GM12878 (cell line): ENCODE measurements at regions not wholly inside any gene's neighbourhood (a gene's known extent, or its start where the extent isn't known, plus 50 kb on each side); places are given as distances from the start of the nearest gene placed in this dataset.

ENCODE experiments used
- ATAC-seq: fragments of 200-7000 bp; cut with Tn5 transposase; 3 replicates; pipeline ENCODE4 v1.9.1; 2020; ENCODE audit warnings: mild to moderate bottlenecking, moderate library complexity
- BruUV-seq: library from RNA; stranded (reverse); fragments of 400-500 nt; replicated peaks from 2 replicates; lab custom pipeline; 2021; lab: Mats Ljungman, UMichigan
- CTCF ChIA-PET: fragments of 300-600 bp; sonication (Branson Sonifier 250); formaldehyde crosslinking; extraction: SDS; loops from one replicate; lab custom pipeline; 2021; ENCODE audit warnings: inconsistent platforms; lab: Yijun Ruan, JAX
- POLR2A ChIA-PET: fragments of 350-600 bp; formaldehyde crosslinking; extraction: SDS; loops from one replicate; lab custom pipeline; 2021; ENCODE audit warnings: inconsistent platforms; lab: Charles Lee
- RAD21 ChIA-PET: fragments of 300-600 bp; sonication (Branson Sonifier 250); formaldehyde crosslinking; loops from one replicate; lab custom pipeline; 2023; ENCODE audit warnings: antibody characterized with exemption; ENCODE audit not compliant: unreplicated experiment; lab: Charles Lee
- SMC1A ChIA-PET: fragments of 300-600 bp; sonication (Branson Sonifier 250); formaldehyde crosslinking; loops from one replicate; lab custom pipeline; 2023; ENCODE audit not compliant: unreplicated experiment, uncharacterized antibody; lab: Charles Lee
- DNase-seq: peaks from one replicate; pipeline ENCODE4 v3.0.0-alpha.2; 2011; ENCODE audit warnings: low read depth, low spot score
- FAIRE-seq: peaks from 3 replicates; lab custom pipeline; 2011; peaks lifted over from hg19 to GRCh38; lab: Jason Lieb, UNC
- H2AFZ ChIP-seq: 2 replicates; pipeline ENCODE4 v1.6.0; 2011; ENCODE audit warnings: low read depth, low read length, control low read depth; ENCODE audit not compliant: control insufficient read depth
- H3K27ac ChIP-seq: 2 replicates; pipeline ENCODE4 v1.5.1; 2011; ENCODE audit warnings: control low read depth; ENCODE audit not compliant: control insufficient read depth, insufficient read depth
- H3K27me3 ChIP-seq, 2 experiments: replicated peaks in 1 of 2; 2 replicates each; pipeline versions ENCODE4 v1.6.0 to v1.6.1; 2011; ENCODE audit warnings: low read length in 1 of 2; ENCODE audit not compliant: control insufficient read depth in 2 of 2, insufficient read depth in 2 of 2
- H3K36me3 ChIP-seq, 2 experiments: 2 replicates each; pipeline ENCODE4 v1.5.1; 2011; ENCODE audit warnings: low read length in 1 of 2; ENCODE audit not compliant: control insufficient read depth in 2 of 2, insufficient read depth in 2 of 2
- H3K4me1 ChIP-seq: 2 replicates; pipeline ENCODE4 v1.6.1; 2011; ENCODE audit warnings: mild to moderate bottlenecking, low read length, moderate library complexity, mixed read lengths; ENCODE audit not compliant: control insufficient read depth, insufficient read depth
- H3K4me2 ChIP-seq: 2 replicates; pipeline ENCODE4 v1.6.0; 2011; ENCODE audit warnings: control low read depth; ENCODE audit not compliant: control insufficient read depth, insufficient read depth
- H3K4me3 ChIP-seq: fragments of 200-600 bp; sonication (generic); 2 replicates; pipeline ENCODE4 v1.5.1; 2016
- H3K79me2 ChIP-seq: 2 replicates; pipeline ENCODE4 v1.6.0; 2011; ENCODE audit warnings: low read length; ENCODE audit not compliant: control insufficient read depth, insufficient read depth
- H3K9ac ChIP-seq: 2 replicates; pipeline ENCODE4 v1.8.0; 2011; ENCODE audit warnings: low read length, control low read depth, mixed read lengths; ENCODE audit not compliant: control insufficient read depth, insufficient read depth
- H3K9me3 ChIP-seq: replicated peaks from 3 replicates; pipeline ENCODE4 v1.5.1; 2011; ENCODE audit warnings: mild to moderate bottlenecking, low read length; ENCODE audit not compliant: control insufficient read depth, insufficient read depth
- H4K20me1 ChIP-seq: 2 replicates; pipeline ENCODE4 v1.6.0; 2011; ENCODE audit not compliant: control insufficient read depth, insufficient read depth
- NFYB ChIP-seq: IDR thresholded peaks from 2 replicates; pipeline ENCODE4 v1.6.1; 2011; ENCODE audit warnings: low read depth, mild to moderate bottlenecking, low read length, improper control_type of control experiment, moderate library complexity; ENCODE audit not compliant: insufficient read depth
- PAX5 ChIP-seq: IDR thresholded peaks from 2 replicates; pipeline ENCODE4 v1.6.1; 2011; ENCODE audit warnings: low read depth, low read length, borderline replicate concordance
- POLR2A ChIP-seq: IDR thresholded peaks from 2 replicates; pipeline ENCODE4 v1.6.1; 2011; ENCODE audit warnings: low read depth, mild to moderate bottlenecking, low read length
- RUNX3 ChIP-seq: IDR thresholded peaks from 2 replicates; pipeline ENCODE4 v1.6.1; 2012; ENCODE audit warnings: low read length, inconsistent platforms
- TBL1XR1 ChIP-seq: IDR thresholded peaks from 2 replicates; pipeline ENCODE4 v1.6.1; 2012; ENCODE audit warnings: low read depth, low read length, improper control_type of control experiment
- TCF12 ChIP-seq: IDR thresholded peaks from 2 replicates; pipeline ENCODE4 v1.6.1; 2011; ENCODE audit warnings: low read depth, mild to moderate bottlenecking, low read length
- WGBS: methylation state at CpG from one replicate; pipeline ENCODE4 v1.1.6; 2016; ENCODE audit warnings: low lambda C conversion rate; ENCODE audit not compliant: insufficient replicate concordance, insufficient coverage; ENCODE audit errors: missing lambda C conversion rate; 5-methylcytosine and 5-hydroxymethylcytosine counted together
- in situ Hi-C: fragments of 300-500 bp; cut with MboI; formaldehyde crosslinking; loops from 9 replicates; pipeline ENCODE4 v1.14.3; 2018; ENCODE audit warnings: mixed read lengths
- intact Hi-C: fragments of 100-400 bp; cut with micrococcal nuclease; formaldehyde crosslinking; loops from one replicate; pipeline ENCODE4 v1.14.2; 2022; ENCODE audit not compliant: unreplicated experiment

GRCh38 chr15:25943831-25944230 lies 80.7 kb upstream of the ATP10A start:
- BruUV-seq: no TSS peak
- Histone ChIP-seq H3K9ac (no peak overlapping the region), H3K9me3 (peaks cover 2% of the 10 kb centered on the region; the same call in 1 of the 3 replicates), H2AFZ (no peak overlapping the region), H3K27me3 (no peaks in the 10 kb centered on the region), H3K4me2 (no peak overlapping the region)
- DNase-seq: no peak
- no peak for FAIRE-seq
- ChIA-PET POLR2A (no interaction called here), CTCF (no interaction called here), SMC1A (no interaction called here)
- no peak for ATAC-seq
- intact Hi-C loops (no loop called here), in situ Hi-C loops (loop anchor here (10.0 to 25.0 kb wide), 6 partner anchors 59 to 857 kb away; no protein-coding TSS in a partner anchor)
- TF ChIP-seq POLR2A: no peak
- TF ChIP-seq NFYB: 0 out of 2 replicates have a peak, but pooled peaks have one; percentile 17
- TF ChIP-seq, all 136 proteins: peak for 1
- WGBS: 61% methylated on average over 8 of the region's 9 CpGs
- no peak overlapping the region for H3K27ac ChIP-seq
- RAD21 ChIA-PET: no interaction called here
- no peak overlapping the region for H3K4me3 ChIP-seq
- no peaks in the 10 kb centered on the region for H3K36me3 ChIP-seq
- H4K20me1 ChIP-seq: no peaks in the 10 kb centered on the region
- no peaks in the 10 kb centered on the region for H3K4me1 ChIP-seq
- H3K79me2 ChIP-seq: no peaks in the 10 kb centered on the region

GRCh38 chr15:25939122-25939521 lies 76.0 kb upstream of the ATP10A start:
- peak; percentile 27 for DNase-seq
- Histone ChIP-seq H3K4me2 (no peak overlapping the region), H3K27ac (no peak overlapping the region)

More at GRCh38 chr15:25939122-25939521, 76.0 kb upstream of the ATP10A start:
- ChIA-PET POLR2A (no interaction called here), SMC1A (no interaction called here), CTCF (no interaction called here), RAD21 (no interaction called here)
- Histone ChIP-seq H3K36me3 (no peaks in the 10 kb centered on the region), H3K9ac (no peak overlapping the region), H3K4me1 (no peaks in the 10 kb centered on the region), H4K20me1 (no peaks in the 10 kb centered on the region), H3K4me3 (no peak overlapping the region), H3K27me3 (no peaks in the 10 kb centered on the region), H3K79me2 (no peaks in the 10 kb centered on the region), H3K9me3 (no peaks in the 10 kb centered on the region; the same call in 2 of the 3 replicates), H2AFZ (no peak overlapping the region)
- 3% methylated on average over 4 of the region's 4 CpGs for WGBS
- no TSS peak for BruUV-seq
- ATAC-seq (peak; percentile 94), FAIRE-seq (peak; percentile 41)
- intact Hi-C loops: no loop called here
- TF ChIP-seq PAX5 (peak; percentile 38; the same call in 1 of the 2 replicates), TCF12 (peak; percentile 78; the same call in 1 of the 2 replicates), TBL1XR1 (no peak), RUNX3 (peak; percentile 20; the same call in 1 of the 2 replicates)
- in situ Hi-C loops: loop anchor here (10.0 to 25.0 kb wide), 5 partner anchors 244 to 852 kb away; no protein-coding TSS in a partner anchor
